ENCODE measurements at regions not wholly inside any gene's neighbourhood (a gene's known extent, or its start where the extent isn't known, plus 50 kb on each side); places are given as distances from the start of the nearest gene placed in this dataset.

GRCh38 chr11:28521075-28521474 is 412.9 kb downstream of the METTL15 start:
- no peak for TF ChIP-seq RARB (CRISPR knock-in tag; IDR thresholded peaks at IDR 0.05)
- no peak for TF ChIP-seq GLIS3 (CRISPR knock-in tag; IDR thresholded peaks at IDR 0.05)
- TF ChIP-seq POU6F1 (CRISPR knock-in tag; IDR thresholded peaks at IDR 0.05; ENCODE audit: borderline replicate concordance, low read depth), result no peak
- TF ChIP-seq ZNF565 (CRISPR knock-in tag; conservative IDR thresholded peaks at IDR 0.05; ENCODE audit: low read depth), result no peak
- no peak for TF ChIP-seq CSRNP3 (CRISPR knock-in tag; IDR thresholded peaks at IDR 0.05)
- TF ChIP-seq PATZ1 (CRISPR knock-in tag; IDR thresholded peaks at IDR 0.05; ENCODE audit: borderline replicate concordance), result no peak
